Stimulated activated CD4-positive, alpha-beta T cell treated with anti-CD3 and anti-CD28 coated beads, Interleukin-1b, Interleukin-23, amount 100 ng/mL, for 4 hours (primary cell): ENCODE measurements at regions not wholly inside any gene's neighbourhood (a gene's known extent, or its start where the extent isn't known, plus 50 kb on each side); places are given as distances from the start of the nearest gene placed in this dataset.
"Not testable (repeated sequence)": the region's sequence is repeated elsewhere in the genome, so short reads cannot be mapped to it uniquely, and the experiment has no call there.

Source experiments
- DNase-seq, 2 donors: peaks; one replicate each; pipeline ENCODE4 v3.0.0-alpha.2; 2020; ENCODE audit warnings: low read depth in 2 of 2

DNA sequence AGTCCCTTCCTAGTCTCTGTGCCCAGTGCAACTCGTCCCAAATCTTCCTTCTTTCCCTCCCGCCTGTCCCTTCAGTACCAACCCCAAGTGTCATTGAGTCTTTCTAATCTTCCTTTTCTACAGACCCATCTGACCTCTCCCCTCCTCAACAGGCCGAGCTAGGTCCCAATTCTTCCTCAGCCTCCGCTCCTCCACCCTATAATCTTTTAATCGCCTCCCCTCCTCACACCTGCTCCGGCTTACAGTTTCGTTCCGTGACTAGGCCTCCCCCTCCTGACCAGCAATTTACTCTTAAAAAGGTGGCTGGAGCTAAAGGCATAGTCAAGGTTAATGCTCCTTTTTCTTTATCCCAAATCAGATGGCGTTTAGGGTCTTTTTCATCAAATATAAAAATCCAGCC is 123.1 kb upstream of the MAP2 start:
- DNase-seq, result not testable (repeated sequence)

- no peak for DNase-seq
These were observed 118.8 kb upstream of the MAP2 start for GRCh38 chr2:209305026-209305425.

- DNase-seq, result no peak
These were observed 118.1 kb upstream of the MAP2 start for GRCh38 chr2:209305746-209306196.

DNA sequence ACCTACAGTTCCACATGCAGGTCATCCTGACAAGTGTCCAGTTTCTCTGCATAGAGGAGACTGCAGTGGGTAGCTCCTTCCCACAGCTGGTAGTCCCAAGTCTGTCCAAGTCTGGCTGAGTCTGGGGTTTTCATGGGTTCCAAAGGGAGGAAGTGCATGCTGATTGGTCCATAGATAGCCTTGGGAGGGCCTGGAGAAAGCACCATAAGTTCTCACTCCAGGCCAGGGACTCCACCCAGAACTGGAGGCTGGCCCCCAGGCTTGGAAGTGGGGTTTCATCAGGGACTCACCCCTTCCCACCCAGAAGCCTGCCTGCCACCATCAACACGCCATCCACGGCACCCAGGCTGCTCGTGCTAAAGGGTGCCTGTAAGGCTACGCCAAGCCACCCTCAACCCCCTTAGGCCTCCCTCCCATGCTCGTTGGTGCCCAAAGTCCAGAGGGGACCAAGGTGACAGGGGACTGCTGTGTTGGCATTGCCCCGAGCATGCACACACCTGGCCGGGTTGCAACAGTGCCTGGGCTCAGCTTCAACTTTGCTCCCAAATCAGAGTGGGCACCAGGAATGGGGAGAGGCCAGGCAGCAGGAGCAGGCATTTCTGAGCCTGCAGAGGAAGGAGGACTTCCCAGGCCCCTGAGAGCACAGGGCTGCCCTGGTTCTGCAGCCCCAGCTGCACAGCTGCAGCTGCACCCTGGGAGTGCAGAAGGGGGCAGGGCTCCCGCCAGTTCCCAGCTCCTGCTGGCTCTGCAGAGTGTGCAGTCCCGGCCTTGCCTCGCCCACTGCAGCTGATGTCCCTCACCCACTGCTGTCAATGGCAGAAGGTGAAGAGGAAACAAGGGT is 116.5 kb upstream of the MAP2 start:
- DNase-seq, result no peak

DNA sequence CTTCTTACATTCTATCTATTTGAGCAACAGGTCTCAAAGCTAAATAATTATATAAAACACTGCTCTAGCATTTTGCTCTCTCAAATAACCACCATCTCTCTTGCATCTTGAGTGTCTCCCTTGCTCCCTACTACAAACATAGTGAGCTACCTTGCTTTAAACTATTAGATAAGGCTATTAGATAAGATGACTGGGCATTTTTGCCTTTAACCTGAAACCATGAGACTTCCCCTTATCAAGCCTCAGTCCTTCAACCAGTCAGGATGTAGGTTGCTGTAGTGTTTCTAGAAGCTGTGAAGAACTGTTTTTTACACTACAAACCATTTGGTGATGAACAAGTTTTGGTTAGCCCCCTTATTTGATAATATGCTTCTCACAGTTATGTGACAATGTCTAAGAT is 115.4 kb upstream of the MAP2 start:
- no peak for DNase-seq

GRCh38 chr2:209311948-209312347 is 111.9 kb upstream of the MAP2 start:
- DNase-seq, result no peak

DNA sequence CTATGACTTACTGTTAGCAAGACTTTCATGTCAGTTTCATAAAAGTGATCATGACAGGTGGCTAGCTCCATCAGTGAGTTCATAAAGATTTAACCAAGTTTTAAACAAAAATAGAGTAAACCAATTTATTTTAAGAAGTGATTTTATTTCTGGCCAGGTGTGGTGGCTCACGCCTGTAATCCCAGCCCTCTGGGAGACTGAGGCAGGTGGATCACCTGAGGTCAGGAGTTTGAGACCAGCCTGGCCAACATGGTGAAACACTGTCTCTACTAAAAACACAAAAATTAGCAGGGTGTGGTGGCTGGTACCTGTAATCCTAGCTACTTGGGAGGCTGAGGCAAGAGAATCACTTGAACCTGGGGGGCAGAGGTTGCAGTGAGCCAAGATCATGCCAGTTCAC is 111.4 kb upstream of the MAP2 start:
- not testable (repeated sequence) for DNase-seq

DNA sequence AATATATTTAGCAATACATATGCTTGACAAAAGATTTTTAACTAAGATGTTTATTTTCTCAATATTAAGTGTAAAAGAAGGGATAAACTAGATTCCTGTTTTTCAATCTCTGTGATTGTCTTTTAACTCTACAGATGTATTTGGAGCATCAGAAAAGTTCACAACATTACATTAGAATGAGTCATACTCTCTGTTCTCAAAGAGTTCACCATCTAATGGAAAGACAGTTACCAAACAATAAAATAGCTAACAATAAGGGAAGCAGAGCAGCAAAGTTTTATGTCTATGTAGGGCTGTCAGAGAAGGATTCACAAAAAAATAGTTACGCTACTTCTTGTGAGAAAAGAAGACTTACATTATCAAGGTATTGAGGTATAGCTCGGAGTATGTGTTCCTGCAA is 109.2 kb upstream of the MAP2 start:
- DNase-seq, result no peak

- no peak for DNase-seq
These were observed 107.7 kb upstream of the MAP2 start for GRCh38 chr2:209316141-209316540.

DNA sequence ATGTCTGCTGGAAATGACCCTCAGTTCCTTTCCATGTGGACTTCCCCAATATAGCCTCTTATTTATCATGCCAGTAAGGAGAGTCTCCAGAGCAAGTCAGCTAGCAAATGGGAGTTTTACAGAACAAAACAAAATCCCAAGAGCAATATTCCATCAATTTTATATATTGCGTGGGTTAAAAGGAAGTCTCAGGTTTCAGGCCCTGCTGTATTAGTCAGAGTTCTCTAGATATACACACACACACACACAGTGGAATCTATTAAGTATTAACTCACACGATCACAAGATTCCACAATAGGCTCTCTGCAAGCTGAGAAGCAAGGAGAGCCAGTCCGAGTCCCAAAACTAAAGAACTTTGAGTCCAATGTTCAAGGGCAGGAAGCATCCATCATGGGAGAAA is 102.8 kb upstream of the MAP2 start:
- no peak for DNase-seq

GRCh38 chr2:209321581-209321980 is 102.3 kb upstream of the MAP2 start:
- DNase-seq, result no peak

- DNase-seq, result no peak
These were observed 101.8 kb upstream of the MAP2 start for GRCh38 chr2:209322041-209322440.

DNA sequence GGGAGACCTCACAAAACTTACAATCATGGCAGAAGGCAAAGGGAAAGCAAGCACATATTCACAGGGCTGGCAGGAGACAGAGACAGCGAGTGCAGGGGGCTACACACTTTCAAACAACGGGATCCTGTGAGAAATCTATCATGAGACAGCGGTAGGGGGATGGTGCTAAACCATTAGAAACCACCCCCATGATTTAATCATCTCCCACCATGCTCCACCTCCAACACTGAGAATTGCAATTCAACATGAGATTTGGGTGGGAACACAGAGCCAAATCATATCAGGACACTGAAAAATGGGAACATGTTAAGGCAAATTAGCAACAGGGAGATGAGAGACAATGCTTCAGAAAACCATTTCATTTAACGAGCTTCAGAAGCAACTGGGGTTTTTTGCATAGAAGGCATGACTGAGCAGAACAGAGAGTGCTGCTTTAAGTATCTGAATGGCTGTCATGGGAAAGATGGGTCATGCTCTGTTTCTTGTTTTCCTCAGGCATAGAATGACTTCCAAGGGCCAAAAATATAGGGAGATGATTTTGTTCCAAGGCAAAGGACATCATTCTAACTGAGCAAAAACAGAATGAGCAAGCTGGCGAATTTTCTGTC is 100.8 kb upstream of the MAP2 start:
- no peak for DNase-seq

DNA sequence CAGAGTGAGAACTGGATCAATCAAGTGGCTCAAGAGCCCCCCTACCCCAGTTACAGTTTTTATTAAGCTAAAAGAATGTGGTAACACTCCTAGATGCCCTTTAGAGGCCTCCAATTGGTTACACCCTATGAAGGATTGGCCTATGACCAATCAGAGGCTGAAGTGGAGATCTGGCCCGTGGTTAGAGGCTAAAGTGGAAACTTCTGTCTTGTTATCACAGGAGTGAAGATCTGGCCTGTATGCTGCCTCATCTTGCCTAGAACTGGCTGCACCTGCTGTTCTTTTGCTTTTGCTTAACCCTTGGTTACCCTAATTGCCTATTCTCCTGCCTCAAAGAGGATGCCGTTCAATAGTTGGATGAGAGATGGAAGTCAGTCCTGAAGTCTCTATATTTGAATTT is 100.1 kb upstream of the MAP2 start:
- DNase-seq, result no peak

- no peak for DNase-seq
These were observed 99.6 kb upstream of the MAP2 start for GRCh38 chr2:209324281-209324680.

- no peak for DNase-seq
These were observed 92.5 kb upstream of the MAP2 start for GRCh38 chr2:209331291-209331844.

- DNase-seq, result peak in 1 of 2 donors; percentile 1
These were observed 89.4 kb upstream of the MAP2 start for GRCh38 chr2:209334188-209335017.

- no peak for DNase-seq
These were observed 83.3 kb upstream of the MAP2 start for GRCh38 chr2:209340522-209340921.

DNA sequence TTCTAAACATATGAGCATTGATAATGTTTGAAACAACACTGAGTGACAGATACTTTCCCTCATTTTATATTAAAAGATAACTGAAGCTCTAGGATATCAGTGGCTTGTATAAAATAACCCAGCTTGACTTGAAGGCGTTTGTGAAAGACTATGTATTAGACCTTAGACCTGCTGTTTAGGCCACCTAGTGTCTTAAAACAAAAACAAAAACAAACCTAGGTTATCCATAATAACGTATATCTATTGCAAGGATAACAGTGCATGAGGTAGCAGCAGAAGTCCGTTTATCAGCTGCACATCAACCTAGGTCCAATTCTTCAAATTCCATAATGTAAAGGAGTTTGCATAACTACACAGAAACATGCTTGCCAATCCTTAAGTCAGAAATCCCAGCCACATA is 79.5 kb upstream of the MAP2 start:
- no peak for DNase-seq

DNA sequence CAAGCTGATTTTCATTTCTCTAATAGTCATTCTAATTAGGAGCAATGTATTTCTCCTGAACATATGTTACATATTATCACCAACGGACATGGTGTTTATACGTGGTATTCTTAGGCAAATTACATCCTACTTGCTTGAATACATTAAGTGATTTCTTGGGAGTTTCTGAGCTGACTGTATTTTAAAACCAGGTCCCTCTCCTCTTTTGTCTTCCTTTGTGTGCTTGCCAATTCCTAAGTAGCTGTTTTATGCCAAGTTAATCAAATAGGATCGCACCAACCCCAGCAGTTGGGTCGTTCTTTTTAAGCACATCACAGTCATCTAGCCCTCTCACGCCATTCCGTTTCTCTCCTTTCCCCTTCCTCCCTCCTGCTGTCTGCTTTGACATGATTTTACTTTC is 75.4 kb upstream of the MAP2 start:
- no peak for DNase-seq

DNA sequence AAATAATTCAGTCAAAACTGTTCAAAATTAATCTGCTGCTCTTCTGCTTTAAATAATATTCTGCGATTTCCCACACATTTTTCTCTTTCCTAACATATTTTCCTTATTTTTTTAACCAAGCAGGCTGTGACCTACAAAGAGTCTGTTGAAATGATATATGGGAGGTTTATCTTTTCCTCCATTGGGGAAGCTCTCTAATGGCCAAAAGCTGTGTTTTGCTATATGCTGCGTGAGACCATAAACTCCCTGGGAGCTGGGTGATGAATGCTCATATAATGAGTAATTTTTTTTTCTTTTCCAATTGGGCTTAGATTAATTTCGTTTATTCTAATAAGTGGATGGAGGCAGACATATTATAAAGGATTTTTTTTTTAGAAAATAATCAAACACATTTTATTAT is 72.2 kb upstream of the MAP2 start:
- no peak for DNase-seq

- no peak for DNase-seq
These were observed 64.9 kb upstream of the MAP2 start for GRCh38 chr2:209358992-209359391.
